ENCODE measurements at regions not wholly inside any gene's neighbourhood (a gene's known extent, or its start where the extent isn't known, plus 50 kb on each side); places are given as distances from the start of the nearest gene placed in this dataset.

GRCh38 chr18:72360634-72361033, 183.5 kb downstream of the CBLN2 start:
- DNase-seq (ENCODE audit: low read depth), result no peak

DNA sequence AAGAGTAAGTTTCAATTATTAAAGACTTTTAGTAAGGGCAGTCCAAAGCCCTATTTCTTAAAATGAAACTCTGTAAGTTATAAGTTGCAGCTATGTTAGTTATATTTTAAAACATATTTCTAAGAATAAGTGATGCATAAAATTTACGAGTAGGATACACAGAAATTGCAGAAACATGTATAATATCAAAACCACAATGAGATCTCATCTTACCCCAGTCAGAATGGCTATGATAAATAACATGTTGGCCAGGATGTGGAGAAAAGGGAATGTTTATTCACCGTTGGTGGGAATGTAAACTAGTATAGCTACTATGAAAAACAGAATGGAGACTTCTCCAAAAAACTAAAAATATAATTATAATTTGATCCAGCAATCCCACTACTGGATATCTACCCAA, 201.2 kb downstream of the CBLN2 start:
- DNase-seq (ENCODE audit: low read depth), result no peak

- DNase-seq (ENCODE audit: low read depth), result no peak
These were observed 204.2 kb downstream of the CBLN2 start for GRCh38 chr18:72339976-72340375.

- no peak for DNase-seq (ENCODE audit: low read depth)
These were observed 207.4 kb downstream of the CBLN2 start for GRCh38 chr18:72336786-72337185.

GRCh38 chr18:72329533-72329932, 214.6 kb downstream of the CBLN2 start:
- no peak for DNase-seq (ENCODE audit: low read depth)

DNA sequence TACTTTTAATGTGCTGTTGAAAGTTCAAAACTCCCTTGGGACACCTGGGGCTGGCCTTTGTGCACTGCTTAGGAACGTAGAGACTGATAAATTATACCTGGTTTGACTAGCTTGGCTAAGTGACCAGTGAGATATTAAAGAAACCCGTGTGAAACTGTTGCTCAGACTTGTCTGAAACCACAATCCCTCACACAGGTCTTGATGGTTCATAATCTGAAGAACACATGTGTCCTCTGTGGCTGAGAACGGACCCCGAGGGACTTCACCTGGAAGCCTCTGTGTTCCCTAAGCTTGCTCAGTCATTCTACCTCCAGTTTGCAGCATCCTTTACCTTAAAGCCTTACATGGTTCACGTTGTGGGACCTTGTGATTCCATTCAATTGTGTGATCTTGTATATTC, 218.8 kb downstream of the CBLN2 start:
- no peak for DNase-seq (ENCODE audit: low read depth)

DNA sequence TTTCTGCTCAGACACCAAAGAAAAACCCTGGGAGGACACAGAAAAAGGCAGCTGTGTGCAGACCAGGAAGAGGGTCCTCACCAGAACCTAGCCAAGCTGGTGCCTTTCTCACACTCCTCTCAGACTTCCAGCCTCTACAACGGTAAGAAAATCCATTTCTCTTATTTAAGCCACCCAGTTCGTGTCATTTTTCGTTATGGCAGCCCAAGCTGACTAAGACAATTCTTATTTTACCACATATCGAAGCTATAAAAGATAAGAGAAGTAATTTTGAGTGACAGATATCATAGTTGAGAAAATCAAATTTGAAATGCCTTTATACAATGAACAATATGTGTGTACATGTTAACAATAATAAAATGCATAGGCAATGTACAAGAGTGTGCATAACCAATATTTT, 219.5 kb downstream of the CBLN2 start:
- no peak for DNase-seq (ENCODE audit: low read depth)

GRCh38 chr18:72316497-72316896, 227.6 kb downstream of the CBLN2 start:
- no peak for DNase-seq (ENCODE audit: low read depth)

DNA sequence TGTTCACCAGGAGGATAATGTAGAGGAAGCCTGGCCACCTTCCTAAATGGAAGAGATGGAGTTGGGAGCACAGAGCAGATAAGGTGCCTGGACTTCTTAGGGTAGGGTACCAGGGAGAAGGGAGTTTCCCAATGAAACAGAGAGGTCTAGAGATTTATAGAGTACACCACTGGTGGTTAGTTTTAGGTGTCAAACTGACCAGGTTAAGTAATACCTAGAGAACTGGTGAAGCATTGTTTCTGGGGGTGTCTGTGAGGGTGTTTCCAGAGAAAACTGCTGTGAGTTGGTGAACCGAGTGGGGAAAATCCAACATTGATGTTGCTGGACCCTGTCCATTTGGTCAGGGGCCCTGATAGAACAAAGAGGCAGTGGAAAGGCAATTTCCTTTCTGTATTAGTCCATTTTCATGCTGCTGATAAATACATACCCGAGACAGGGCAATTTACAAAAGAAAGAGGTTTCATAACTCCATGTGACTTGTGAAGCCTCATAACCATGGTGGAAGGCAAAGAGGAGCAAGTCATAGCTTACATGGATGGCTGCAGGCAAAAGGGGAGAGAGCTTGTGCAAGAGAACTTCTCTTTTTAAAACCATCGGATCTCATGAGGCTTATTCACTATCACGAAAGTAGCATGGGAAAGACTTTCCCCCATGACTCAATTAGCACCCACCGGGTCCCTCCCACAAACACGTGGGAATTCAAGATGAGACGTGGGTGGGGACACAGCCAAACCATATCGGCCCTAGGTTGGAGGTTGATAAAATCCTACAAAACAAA, 260.8 kb downstream of the CBLN2 start:
- DNase-seq (ENCODE audit: low read depth), result no peak

GRCh38 chr18:72273025-72273424, 271.1 kb downstream of the CBLN2 start:
- no peak for DNase-seq (ENCODE audit: low read depth)

- DNase-seq (ENCODE audit: low read depth), result no peak
These were observed 282.6 kb downstream of the CBLN2 start for GRCh38 chr18:72261590-72261989.

DNA sequence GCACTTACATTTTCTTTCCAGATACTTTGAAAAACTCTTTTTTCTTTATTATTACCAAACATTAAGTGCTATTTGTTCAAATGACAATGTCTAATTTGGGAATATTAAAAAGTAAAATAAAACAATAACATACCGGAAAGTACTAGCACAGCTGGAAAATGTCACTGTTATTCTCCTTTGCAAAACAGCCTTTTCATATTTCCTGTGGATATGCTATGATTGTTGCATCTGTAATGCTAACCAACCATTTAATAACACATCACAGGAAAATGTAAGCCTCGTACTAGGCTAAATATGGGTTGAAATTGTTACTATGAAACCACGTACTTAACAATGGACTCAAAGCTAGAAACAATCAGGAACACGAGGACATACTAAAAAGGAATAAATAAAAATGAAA, 298.1 kb downstream of the CBLN2 start:
- DNase-seq (ENCODE audit: low read depth), result no peak

GRCh38 chr18:72235422-72235821, 308.7 kb downstream of the CBLN2 start:
- no peak for DNase-seq (ENCODE audit: low read depth)

GRCh38 chr18:72233106-72233505, 311.0 kb downstream of the CBLN2 start:
- no peak for DNase-seq (ENCODE audit: low read depth)

DNA sequence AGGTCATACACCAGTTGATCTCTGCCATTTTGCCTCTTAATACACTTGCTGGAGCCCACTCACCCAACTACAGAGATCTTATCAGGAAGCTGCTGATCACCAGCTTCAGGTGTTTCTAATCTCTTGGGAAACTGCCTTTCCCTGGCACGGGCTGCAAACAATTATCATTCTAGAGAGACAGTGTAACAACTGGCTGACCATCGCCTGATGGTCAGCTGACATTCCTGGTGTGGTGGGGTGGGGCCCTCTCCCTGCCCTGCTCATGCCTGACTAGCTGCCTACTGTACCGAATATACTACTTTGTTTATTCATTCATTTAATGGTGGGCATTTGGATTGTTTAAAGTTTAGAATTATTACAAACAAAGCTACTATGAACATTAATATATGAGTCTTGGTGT, 311.5 kb downstream of the CBLN2 start:
- no peak for DNase-seq (ENCODE audit: low read depth)

- DNase-seq (ENCODE audit: low read depth), result no peak
These were observed 318.2 kb downstream of the CBLN2 start for GRCh38 chr18:72225958-72226357.

GRCh38 chr18:72223733-72224132, 320.4 kb downstream of the CBLN2 start:
- no peak for DNase-seq (ENCODE audit: low read depth)

DNA sequence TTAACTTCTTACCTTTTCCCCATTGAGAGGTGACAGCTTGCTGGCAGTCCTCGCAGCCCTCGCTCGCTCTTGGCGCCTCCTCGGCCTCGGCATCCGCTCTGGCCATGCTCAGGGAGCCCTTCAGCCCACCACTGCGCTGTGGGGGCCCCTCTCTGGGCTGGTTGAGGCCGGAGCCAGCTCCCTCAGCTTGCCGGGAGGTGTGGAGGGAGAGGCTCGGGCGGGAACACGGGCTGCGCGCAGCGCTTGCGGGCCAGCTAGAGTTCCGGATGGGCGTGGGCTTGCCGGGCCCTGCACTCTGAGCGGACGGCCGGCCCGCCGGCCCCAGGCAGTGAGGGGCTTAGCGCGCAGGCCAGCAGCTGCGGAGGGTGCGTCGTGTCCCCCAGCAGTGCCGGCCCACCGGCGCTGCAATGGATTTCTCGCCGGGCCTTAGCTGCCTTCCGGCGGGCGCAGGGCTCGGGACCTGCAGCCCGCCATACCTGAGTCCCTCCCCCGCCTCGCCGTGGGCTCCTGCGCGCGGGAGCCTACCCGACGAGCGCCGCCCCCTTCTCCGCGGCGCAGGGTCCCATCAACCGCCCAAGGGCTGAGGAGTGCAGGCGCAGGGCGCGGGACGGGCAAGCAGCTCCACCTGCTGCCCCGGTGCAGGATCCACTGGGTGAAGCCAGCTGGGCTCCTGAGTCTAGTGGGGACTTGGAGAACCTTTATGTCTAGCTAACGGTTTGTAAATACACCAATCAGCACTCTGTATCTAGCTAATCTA, 335.0 kb downstream of the CBLN2 start:
- no peak for DNase-seq (ENCODE audit: low read depth)

- no peak for DNase-seq (ENCODE audit: low read depth)
These were observed 336.9 kb downstream of the CBLN2 start for GRCh38 chr18:72207280-72207679.

GRCh38 chr18:72206814-72207213, 337.3 kb downstream of the CBLN2 start:
- no peak for DNase-seq (ENCODE audit: low read depth)

- DNase-seq (ENCODE audit: low read depth), result no peak
These were observed 343.1 kb downstream of the CBLN2 start for GRCh38 chr18:72201032-72201431.

- no peak for DNase-seq (ENCODE audit: low read depth)
These were observed 346.6 kb downstream of the CBLN2 start for GRCh38 chr18:72197591-72197990.

DNA sequence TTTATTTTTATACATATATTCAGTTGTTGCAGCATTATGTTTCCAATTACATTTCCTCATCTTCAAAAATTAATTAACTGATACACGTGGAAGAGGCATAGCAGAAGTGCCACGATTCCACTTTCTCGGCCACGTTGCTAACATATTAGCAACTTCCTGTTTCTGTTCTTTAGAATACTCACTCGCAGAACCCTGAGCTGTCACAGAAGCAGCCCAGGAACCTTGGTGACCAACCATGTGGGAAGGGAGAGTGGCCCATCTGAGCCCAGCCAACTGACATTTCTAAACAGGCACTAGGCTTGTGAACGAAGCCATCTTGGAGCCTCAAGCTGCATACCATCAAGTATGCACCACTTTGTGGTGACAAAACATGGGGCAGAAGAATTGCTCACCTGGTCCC, 350.1 kb downstream of the CBLN2 start:
- no peak for DNase-seq (ENCODE audit: low read depth)

DNA sequence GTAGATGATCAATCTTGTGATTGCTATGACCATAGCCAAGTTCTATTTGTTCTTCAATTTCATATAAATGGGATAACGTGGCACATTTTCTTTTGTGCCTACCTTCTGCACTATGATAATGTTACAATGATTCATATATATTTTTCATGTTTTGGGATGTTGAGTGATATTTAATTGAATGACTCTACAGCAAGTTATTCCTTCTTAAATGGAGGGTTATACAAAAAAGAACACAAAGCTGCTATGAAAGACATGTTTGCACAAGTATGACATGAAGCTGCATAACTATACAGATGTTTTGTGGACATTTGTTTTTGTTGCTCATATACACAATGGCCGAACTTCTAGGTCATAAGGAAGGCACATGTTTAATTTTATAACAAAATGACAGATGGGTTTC, 356.2 kb downstream of the CBLN2 start:
- no peak for DNase-seq (ENCODE audit: low read depth)
